Activated CD4-positive, alpha-beta T cell treated with anti-CD3 and anti-CD28 coated beads, Interleukin-2, amount 10 ng/mL, durations not matched to agents 24 days and 14 days (primary cell): ENCODE measurements at regions not wholly inside any gene's neighbourhood (a gene's known extent, or its start where the extent isn't known, plus 50 kb on each side); places are given as distances from the start of the nearest gene placed in this dataset.
A peak's percentile ranks its signal among the peaks of the same experiment; 100 is the strongest.

Source experiments
- DNase-seq: peaks from one replicate; pipeline ENCODE4 v3.0.0; 2022
- H3K27ac Mint-ChIP-seq: one replicate; pipeline ENCODE4 v1.8.0; 2022; ENCODE audit warnings: mild to moderate bottlenecking, mixed read lengths
- H3K27me3 Mint-ChIP-seq: one replicate; pipeline ENCODE4 v1.8.0; 2022; ENCODE audit warnings: mixed read lengths
- H3K36me3 Mint-ChIP-seq: one replicate; pipeline ENCODE4 v1.8.0; 2022; ENCODE audit warnings: low read depth, mild to moderate bottlenecking, mixed read lengths
- H3K4me1 Mint-ChIP-seq: one replicate; pipeline ENCODE4 v1.8.0; 2021; ENCODE audit warnings: mixed read lengths
- H3K4me3 Mint-ChIP-seq: one replicate; pipeline ENCODE4 v1.8.0; 2022; ENCODE audit warnings: mild to moderate bottlenecking, moderate library complexity, mixed read lengths
- H3K9me3 Mint-ChIP-seq: one replicate; pipeline ENCODE4 v1.8.0; 2021; ENCODE audit warnings: mixed read lengths
- intact Hi-C: fragments of 100-400 bp; cut with micrococcal nuclease; formaldehyde crosslinking; loops from one replicate; pipeline ENCODE4 v1.15.1; 2023

GRCh38 chr1:239322369-239322768 lies 64.0 kb upstream of the CHRM3 start:
- Mint-ChIP-seq H3K4me3 (no peak overlapping the region), H3K27ac (no peak overlapping the region), H3K4me1 (no peaks in the 10 kb centered on the region), H3K9me3 (no peaks in the 10 kb centered on the region), H3K36me3 (no peaks in the 10 kb centered on the region), H3K27me3 (no peaks in the 10 kb centered on the region)
- DNase-seq, result no peak
- intact Hi-C loops, result no loop called here

DNA sequence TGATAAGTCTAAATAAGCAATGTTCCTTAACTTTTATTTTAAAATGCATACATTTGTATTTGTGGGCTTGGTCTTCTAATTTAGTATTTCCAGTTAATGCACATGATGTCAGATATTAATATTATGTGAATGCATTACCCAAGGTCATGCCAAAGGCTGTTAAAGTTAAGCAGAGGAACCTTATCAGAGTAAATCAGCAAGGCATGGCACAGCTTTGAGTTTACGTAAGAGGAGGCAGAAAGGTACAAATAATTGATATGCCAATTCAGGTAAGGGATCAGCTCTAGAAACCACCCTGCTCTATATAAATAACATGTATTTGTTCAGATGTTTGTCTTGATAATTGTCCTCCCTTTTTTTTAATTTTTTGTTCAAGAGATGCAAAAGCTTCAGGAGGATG lies 64.5 kb upstream of the CHRM3 start:
- no peak overlapping the region for H3K4me3 Mint-ChIP-seq
- H3K27ac Mint-ChIP-seq, result no peak overlapping the region
- no peaks in the 10 kb centered on the region for H3K27me3 Mint-ChIP-seq
- no peaks in the 10 kb centered on the region for H3K36me3 Mint-ChIP-seq
- intact Hi-C loops, result no loop called here
- H3K4me1 Mint-ChIP-seq, result no peaks in the 10 kb centered on the region
- H3K9me3 Mint-ChIP-seq, result no peaks in the 10 kb centered on the region
- DNase-seq, result no peak

- Mint-ChIP-seq H3K36me3 (no peaks in the 10 kb centered on the region), H3K9me3 (no peaks in the 10 kb centered on the region), H3K4me3 (no peak overlapping the region), H3K27ac (no peak overlapping the region), H3K27me3 (no peaks in the 10 kb centered on the region), H3K4me1 (no peaks in the 10 kb centered on the region)
- DNase-seq, result no peak
- intact Hi-C loops, result no loop called here
Measured at GRCh38 chr1:239317948-239318347, 68.4 kb upstream of the CHRM3 start.

DNA sequence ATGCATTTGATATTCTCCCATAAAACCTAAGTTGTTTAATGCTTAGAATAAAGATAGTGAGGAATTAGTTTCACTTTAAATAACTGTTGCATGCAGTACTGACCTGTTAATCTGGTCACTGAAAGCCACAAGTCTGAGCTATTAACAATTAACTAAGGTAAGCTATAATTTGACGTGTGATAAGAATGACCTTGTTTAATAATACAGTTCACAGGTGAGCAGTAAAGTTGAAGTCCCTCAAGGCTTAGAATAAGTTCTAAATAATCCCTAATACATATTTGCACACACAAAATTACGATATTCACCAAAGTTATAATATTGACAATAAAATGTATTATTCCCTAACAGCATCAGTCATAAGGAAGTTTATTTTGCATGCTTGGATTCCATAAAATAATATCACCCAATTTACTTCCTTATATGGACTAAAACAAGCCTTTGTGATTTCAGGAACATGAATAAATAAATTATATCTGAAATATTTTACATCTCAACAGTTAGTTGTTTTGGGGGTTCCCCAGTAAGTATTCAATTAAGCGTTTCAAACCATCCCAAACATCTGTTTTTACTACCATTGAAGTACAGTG lies 70.6 kb upstream of the CHRM3 start:
- DNase-seq, result no peak
- intact Hi-C loops, result no loop called here
- Mint-ChIP-seq H3K9me3 (no peaks in the 10 kb centered on the region), H3K27ac (no peak overlapping the region), H3K27me3 (no peaks in the 10 kb centered on the region), H3K36me3 (no peaks in the 10 kb centered on the region), H3K4me3 (no peak overlapping the region), H3K4me1 (no peaks in the 10 kb centered on the region)

- H3K4me1 Mint-ChIP-seq, result no peaks in the 10 kb centered on the region
- H3K9me3 Mint-ChIP-seq, result no peaks in the 10 kb centered on the region
- H3K27me3 Mint-ChIP-seq, result no peaks in the 10 kb centered on the region
- no peaks in the 10 kb centered on the region for H3K36me3 Mint-ChIP-seq
- H3K4me3 Mint-ChIP-seq, result no peak overlapping the region
- intact Hi-C loops, result no loop called here
- DNase-seq, result no peak
- no peak overlapping the region for H3K27ac Mint-ChIP-seq
Measured at GRCh38 chr1:239311331-239311730, 75.0 kb upstream of the CHRM3 start.

DNA sequence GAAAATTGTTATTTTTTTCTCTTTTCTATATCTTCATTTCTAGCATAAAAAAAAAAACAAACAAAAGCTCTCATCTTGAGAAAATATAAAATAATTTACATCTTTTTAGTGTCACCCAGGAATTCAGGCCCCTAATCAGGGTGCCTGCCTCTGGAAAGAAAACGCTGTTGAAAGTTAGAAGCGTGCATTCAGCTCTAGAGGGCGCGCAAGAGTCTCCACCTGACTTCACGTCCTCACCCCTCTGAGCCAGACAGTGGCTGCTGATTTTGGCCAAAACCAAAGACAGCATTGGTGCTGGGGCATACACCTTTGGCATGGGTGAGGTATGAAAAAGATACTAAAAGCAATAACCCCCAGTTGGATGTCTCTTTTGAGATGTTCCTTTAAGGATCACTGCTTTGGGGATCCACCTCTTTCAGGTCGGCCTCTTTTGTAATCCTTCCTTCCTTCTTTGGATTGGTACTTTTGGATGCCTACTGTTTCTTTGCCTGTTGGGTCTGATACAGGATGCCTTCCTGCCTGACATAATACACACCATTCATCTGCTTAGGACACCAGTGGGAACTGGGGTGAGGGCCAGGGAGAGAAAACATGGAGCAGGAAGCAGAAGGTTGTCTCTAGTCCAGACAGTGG lies 77.6 kb upstream of the CHRM3 start:
- H3K27me3 Mint-ChIP-seq, result no peaks in the 10 kb centered on the region
- intact Hi-C loops, result loop anchor here (1.0 kb wide), 1 partner anchor 589 kb away; no protein-coding TSS in a partner anchor
- peak; percentile 71 for DNase-seq
- no peaks in the 10 kb centered on the region for H3K36me3 Mint-ChIP-seq
- H3K27ac Mint-ChIP-seq, result no peak overlapping the region
- H3K9me3 Mint-ChIP-seq, result no peaks in the 10 kb centered on the region
- no peaks in the 10 kb centered on the region for H3K4me1 Mint-ChIP-seq
- no peak overlapping the region for H3K4me3 Mint-ChIP-seq

DNA sequence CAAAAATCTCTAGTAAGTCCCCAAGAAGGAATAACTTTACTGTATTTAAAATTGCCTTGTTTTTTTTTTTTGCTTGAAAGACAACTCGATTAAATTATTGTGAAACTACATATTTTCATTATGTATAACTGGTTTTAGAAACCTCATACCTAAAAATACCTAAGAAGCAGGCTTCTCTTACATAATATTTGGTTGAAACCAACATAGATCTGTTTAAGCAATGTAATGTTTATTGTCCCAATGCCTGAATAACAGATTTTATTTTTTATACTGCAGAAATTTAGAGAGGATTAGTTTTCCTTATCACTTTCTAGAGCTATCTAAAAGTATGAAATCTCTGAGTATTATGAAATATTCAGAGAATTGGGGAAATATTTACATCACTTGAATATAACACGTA lies 78.5 kb upstream of the CHRM3 start:
- Mint-ChIP-seq H3K4me1 (no peaks in the 10 kb centered on the region), H3K9me3 (no peaks in the 10 kb centered on the region), H3K4me3 (no peak overlapping the region), H3K36me3 (no peaks in the 10 kb centered on the region), H3K27ac (no peak overlapping the region), H3K27me3 (no peaks in the 10 kb centered on the region)
- no peak for DNase-seq
- intact Hi-C loops, result loop anchor here (1.0 kb wide), 1 partner anchor 590 kb away; no protein-coding TSS in a partner anchor

DNA sequence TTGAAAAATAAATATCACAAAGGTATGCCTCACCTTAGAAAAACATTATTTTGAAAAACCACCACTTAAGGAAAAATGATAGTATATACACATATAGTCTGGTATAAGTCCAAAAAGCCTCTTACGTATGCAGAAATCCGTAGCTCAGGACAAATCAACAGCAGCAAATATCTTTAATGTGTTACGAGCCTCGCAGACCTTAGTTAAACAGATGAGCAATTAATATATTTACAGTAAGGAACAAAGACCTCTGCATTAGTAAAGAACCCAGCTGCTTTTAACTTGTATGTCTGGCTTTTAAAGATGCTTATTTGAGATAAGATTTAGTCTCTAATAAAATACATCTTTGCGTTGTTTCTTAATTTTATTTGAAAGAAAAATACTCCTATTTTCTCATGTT lies 79.9 kb upstream of the CHRM3 start:
- Mint-ChIP-seq H3K9me3 (no peaks in the 10 kb centered on the region), H3K36me3 (no peaks in the 10 kb centered on the region), H3K4me3 (no peak overlapping the region), H3K27me3 (no peaks in the 10 kb centered on the region), H3K27ac (no peak overlapping the region), H3K4me1 (no peaks in the 10 kb centered on the region)
- DNase-seq, result no peak
- intact Hi-C loops, result no loop called here

DNA sequence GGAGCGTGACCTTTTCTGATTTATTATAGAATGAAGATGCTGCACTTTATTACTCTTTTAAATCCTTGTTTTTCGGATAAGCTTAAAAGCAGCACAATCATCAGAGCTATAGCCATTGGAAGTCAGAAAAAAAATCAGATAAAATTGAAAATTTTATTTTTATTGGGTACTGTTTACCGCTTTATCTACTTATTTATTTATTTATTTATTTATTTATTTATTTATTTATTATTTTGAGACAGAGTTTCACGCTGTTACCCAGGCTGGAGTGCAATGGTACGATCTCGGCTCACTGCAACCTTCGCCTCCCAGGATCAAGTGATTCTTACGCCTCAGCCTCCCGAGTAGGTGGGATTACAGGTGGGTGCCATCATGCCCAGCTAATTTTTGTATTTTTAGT lies 83.1 kb upstream of the CHRM3 start:
- intact Hi-C loops, result no loop called here
- Mint-ChIP-seq H3K27me3 (no peaks in the 10 kb centered on the region), H3K27ac (no peak overlapping the region), H3K9me3 (no peaks in the 10 kb centered on the region), H3K4me3 (no peak overlapping the region), H3K4me1 (no peaks in the 10 kb centered on the region), H3K36me3 (no peaks in the 10 kb centered on the region)
- no peak for DNase-seq

DNA sequence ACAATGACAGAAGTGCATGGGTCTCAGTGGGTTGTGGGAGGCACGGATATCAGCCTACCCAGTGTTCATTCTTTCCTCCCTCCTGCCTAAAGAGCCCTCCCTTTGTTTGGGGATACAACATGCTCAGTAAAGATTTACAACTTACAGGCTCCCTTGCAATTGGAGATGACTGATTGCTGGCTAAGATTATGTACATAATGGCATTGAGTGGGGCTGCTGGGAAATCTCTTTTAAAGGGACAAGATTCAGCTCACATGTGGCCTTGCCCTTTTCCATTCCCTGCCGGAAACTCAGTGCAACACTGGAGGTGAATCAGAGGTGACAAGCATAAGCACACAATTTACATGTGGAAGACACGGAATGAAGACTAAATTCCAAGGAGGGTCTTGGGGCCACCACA lies 83.7 kb upstream of the CHRM3 start:
- Mint-ChIP-seq H3K36me3 (no peaks in the 10 kb centered on the region), H3K4me1 (no peaks in the 10 kb centered on the region), H3K9me3 (no peaks in the 10 kb centered on the region), H3K27ac (no peak overlapping the region), H3K4me3 (no peak overlapping the region), H3K27me3 (no peaks in the 10 kb centered on the region)
- intact Hi-C loops, result no loop called here
- no peak for DNase-seq

- Mint-ChIP-seq H3K27me3 (no peaks in the 10 kb centered on the region), H3K27ac (no peak overlapping the region), H3K4me1 (no peaks in the 10 kb centered on the region), H3K36me3 (no peaks in the 10 kb centered on the region), H3K4me3 (no peak overlapping the region), H3K9me3 (no peaks in the 10 kb centered on the region)
- intact Hi-C loops, result no loop called here
- DNase-seq, result no peak
Measured at GRCh38 chr1:239301251-239301650, 85.1 kb upstream of the CHRM3 start.

DNA sequence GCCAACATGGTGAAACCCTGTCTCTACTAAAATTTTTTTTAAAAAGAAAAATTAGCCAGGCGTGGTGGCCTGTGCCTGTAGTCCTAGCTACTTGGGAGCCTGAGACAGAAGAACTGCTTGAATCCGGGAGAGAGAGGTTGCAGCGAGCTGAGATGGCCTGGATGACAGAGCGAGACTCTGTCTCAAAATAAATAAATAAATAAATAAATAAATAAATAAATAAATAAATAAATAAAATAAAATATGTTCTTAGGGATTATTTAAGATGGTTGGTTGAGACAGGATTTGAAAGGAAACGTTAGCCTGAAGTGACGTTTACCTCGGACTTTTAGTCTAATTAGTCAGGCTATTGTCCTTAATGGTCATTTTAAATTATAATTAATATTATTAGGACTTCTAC lies 88.5 kb upstream of the CHRM3 start:
- Mint-ChIP-seq H3K4me1 (no peaks in the 10 kb centered on the region), H3K27me3 (no peaks in the 10 kb centered on the region), H3K27ac (no peak overlapping the region), H3K36me3 (no peaks in the 10 kb centered on the region), H3K4me3 (no peak overlapping the region), H3K9me3 (no peaks in the 10 kb centered on the region)
- intact Hi-C loops, result no loop called here
- no peak for DNase-seq

DNA sequence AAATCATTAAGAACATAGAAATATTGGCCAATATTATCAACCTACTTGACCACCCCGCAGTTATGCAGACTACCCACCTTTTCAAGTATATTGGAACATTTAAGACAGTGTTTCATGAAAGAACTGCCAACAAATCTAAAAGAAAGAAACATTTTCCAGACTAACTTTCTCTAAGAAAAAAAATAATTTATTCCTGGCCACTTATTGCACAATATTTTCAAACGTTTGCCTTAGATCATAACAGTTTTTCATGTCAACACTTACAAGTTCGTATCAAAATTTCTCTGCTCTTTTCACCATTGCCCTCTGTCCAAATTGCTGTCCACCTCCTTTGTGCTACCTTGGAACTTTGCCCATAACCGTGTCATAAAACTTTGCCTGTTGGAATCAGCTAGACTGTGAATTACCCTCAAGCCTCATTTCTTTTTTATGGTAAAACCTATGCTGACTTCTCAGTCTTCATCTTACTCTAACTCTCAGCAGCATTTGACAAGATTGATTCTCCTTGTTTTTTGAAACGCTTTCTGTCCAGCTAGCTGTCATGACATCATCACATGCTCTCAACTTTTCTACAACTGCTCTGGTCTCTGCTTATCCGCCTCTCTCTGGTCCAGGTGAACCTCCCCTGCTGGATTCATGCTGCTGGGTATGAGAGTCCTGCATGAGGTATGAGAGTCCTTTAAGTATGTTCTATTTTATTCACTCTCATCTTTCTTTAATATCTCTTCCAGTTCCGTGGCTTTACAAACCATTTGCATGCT lies 92.8 kb upstream of the CHRM3 start:
- Mint-ChIP-seq H3K9me3 (no peaks in the 10 kb centered on the region), H3K36me3 (no peaks in the 10 kb centered on the region), H3K27me3 (no peaks in the 10 kb centered on the region), H3K4me1 (no peaks in the 10 kb centered on the region), H3K4me3 (no peak overlapping the region), H3K27ac (no peak overlapping the region)
- intact Hi-C loops, result no loop called here
- no peak for DNase-seq

DNA sequence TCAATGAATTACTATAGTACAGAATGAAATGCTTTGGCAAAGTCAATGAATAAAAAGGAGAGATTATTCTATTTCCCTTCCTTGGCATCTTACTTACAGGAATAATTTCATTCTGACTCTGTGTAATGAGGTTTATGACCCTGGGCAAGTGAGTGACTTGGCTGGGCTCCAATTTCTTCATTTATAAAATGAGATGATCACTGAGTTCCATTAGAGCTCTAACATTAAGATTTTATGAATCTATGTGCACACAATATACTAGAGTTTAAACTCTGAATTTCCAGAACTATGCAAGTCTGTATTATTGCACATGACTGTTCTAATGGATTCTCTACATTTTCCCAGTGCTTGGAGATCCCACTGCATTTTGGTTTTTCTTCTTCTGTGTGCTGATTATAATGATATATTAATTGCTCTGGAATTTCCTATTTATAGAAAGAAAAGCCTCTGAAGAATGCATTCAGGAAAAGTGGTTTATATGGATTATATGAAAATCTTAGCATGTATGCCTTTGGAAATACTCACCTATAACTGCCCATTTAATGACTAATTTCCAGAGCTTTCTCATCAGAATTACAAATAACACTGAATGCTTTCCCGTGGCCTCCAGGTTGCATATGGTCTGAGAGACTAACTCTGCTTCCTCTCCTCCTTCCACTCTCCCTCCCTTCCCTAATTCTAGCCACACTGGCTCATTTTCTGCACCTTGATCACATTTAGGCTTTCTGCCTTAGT lies 97.4 kb upstream of the CHRM3 start:
- H3K9me3 Mint-ChIP-seq, result no peaks in the 10 kb centered on the region
- H3K4me3 Mint-ChIP-seq, result no peak overlapping the region
- intact Hi-C loops, result no loop called here

More for the DNA sequence above, 97.4 kb upstream of the CHRM3 start:
- Mint-ChIP-seq H3K27ac (no peak overlapping the region), H3K27me3 (no peaks in the 10 kb centered on the region), H3K36me3 (no peaks in the 10 kb centered on the region), H3K4me1 (no peaks in the 10 kb centered on the region)
- no peak for DNase-seq
